K562 (cell line): ENCODE measurements at regions not wholly inside any gene's neighbourhood (a gene's known extent, or its start where the extent isn't known, plus 50 kb on each side); places are given as distances from the start of the nearest gene placed in this dataset.

ENCODE experiments used
- ARHGAP35 ChIP-seq: fragments of 450-650 bp; IDR thresholded peaks from 2 replicates; pipeline ENCODE4 v1.6.1; 2018; ENCODE audit not compliant: partially characterized antibody
- ATF1 ChIP-seq, 2 experiments: fragments of 450-650 bp in 1 of 2; IDR thresholded peaks; 2 replicates each; pipeline ENCODE4 v1.6.1; 2016; ENCODE audit warnings: missing compliant biosample characterization in 1 of 2, missing genetic modification characterization in 1 of 2
- CEBPB ChIP-seq: fragments of 450-650 bp; IDR thresholded peaks from 2 replicates; pipeline ENCODE4 v1.6.1; 2016; ENCODE audit warnings: missing genetic modification characterization, missing compliant biosample characterization
- CUX1 ChIP-seq: fragments of 200-800 bp; sonication (Bioruptor generic); IDR thresholded peaks from 2 replicates; pipeline ENCODE4 v1.6.1; 2016; ENCODE audit warnings: missing genetic modification characterization, missing compliant biosample characterization
- DPF2 ChIP-seq: fragments of 450-650 bp; IDR thresholded peaks from 2 replicates; pipeline ENCODE4 v1.6.1; 2016
- E2F3 ChIP-seq: fragments of 250-450 bp; sonication (Bioruptor Pico); IDR thresholded peaks from 2 replicates; pipeline ENCODE4 v1.4.0; 2020; ENCODE audit warnings: mild to moderate bottlenecking
- HES1 ChIP-seq: fragments of 450-650 bp; IDR thresholded peaks from 2 replicates; pipeline ENCODE4 v1.6.1; 2016; ENCODE audit warnings: low read depth, mild to moderate bottlenecking, moderate library complexity
- HIVEP1 ChIP-seq: fragments of 250-450 bp; sonication (Bioruptor Pico); IDR thresholded peaks from 2 replicates; pipeline ENCODE4 v1.4.0; 2020; ENCODE audit warnings: mild to moderate bottlenecking
- HNRNPUL1 ChIP-seq: fragments of 200-400 bp; formaldehyde crosslinking; IDR thresholded peaks from 2 replicates; pipeline ENCODE4 v1.6.1; 2017; ENCODE audit warnings: low read length
- KAT7 ChIP-seq: sonication (generic); formaldehyde crosslinking; IDR thresholded peaks from 2 replicates; pipeline ENCODE4 v1.8.0; 2022; ENCODE audit warnings: missing genetic modification reagents, mild to moderate bottlenecking, borderline replicate concordance
- MEIS2 ChIP-seq: fragments of 450-650 bp; IDR thresholded peaks from 2 replicates; pipeline ENCODE4 v1.6.1; 2014; ENCODE audit warnings: mild to moderate bottlenecking; ENCODE audit not compliant: partially characterized antibody
- NEUROD1 ChIP-seq: fragments of 150-350 bp; IDR thresholded peaks from 2 replicates; pipeline ENCODE4 v1.6.1; 2014; ENCODE audit warnings: borderline replicate concordance, low read length, low read depth; ENCODE audit not compliant: partially characterized antibody
- RBM17 ChIP-seq: fragments of 200-400 bp; formaldehyde crosslinking; IDR thresholded peaks from 2 replicates; pipeline ENCODE4 v1.6.1; 2017; ENCODE audit warnings: low read depth, mild to moderate bottlenecking, low read length, borderline replicate concordance
- RBM39 ChIP-seq: fragments of 200-400 bp; formaldehyde crosslinking; optimal IDR thresholded peaks from 2 replicates; pipeline ENCODE3; 2018; ENCODE audit warnings: low read depth, low read length
- RNF219 ChIP-seq: fragments of 250-450 bp; sonication (Bioruptor Pico); IDR thresholded peaks from 2 replicates; pipeline ENCODE4 v1.5.0; 2022; ENCODE audit warnings: mild to moderate bottlenecking
- TFAP4 ChIP-seq: sonication (generic); formaldehyde crosslinking; IDR thresholded peaks from 2 replicates; pipeline ENCODE4 v1.8.0; 2022; ENCODE audit warnings: missing genetic modification reagents, mild to moderate bottlenecking, moderate library complexity, borderline replicate concordance
- ZBTB9 ChIP-seq: fragments of 450-650 bp; formaldehyde crosslinking; IDR thresholded peaks from 2 replicates; pipeline ENCODE4 v1.4.0; 2020; ENCODE audit warnings: mild to moderate bottlenecking, moderate library complexity
- ZNF174 ChIP-seq: fragments of 250-450 bp; sonication (Bioruptor Pico); IDR thresholded peaks from 2 replicates; pipeline ENCODE4 v1.4.0; 2020; ENCODE audit warnings: mild to moderate bottlenecking
- ZNF282 ChIP-seq: sonication (generic); formaldehyde crosslinking; IDR thresholded peaks from 2 replicates; pipeline ENCODE4 v1.8.1; 2023; ENCODE audit warnings: missing genetic modification reagents
- ZNF586 ChIP-seq: fragments of 450-650 bp; formaldehyde crosslinking; conservative IDR thresholded peaks from 2 replicates; pipeline ENCODE4 v1.4.0; 2020; ENCODE audit warnings: mild to moderate bottlenecking, moderate library complexity

GRCh38 chr16:79874391-79874790, 273.9 kb upstream of the MAF start (continued):
- no peak for TF ChIP-seq ATF1 (CRISPR knock-in tag; IDR thresholded peaks at IDR 0.05)
- no peak for TF ChIP-seq ATF1 (tag; IDR thresholded peaks at IDR 0.05)
- peak; percentile 77 for TF ChIP-seq TFAP4 (CRISPR knock-in tag)
- TF ChIP-seq HES1: no peak
- TF ChIP-seq CUX1 (CRISPR knock-in tag): no peak
- no peak for TF ChIP-seq HIVEP1 (CRISPR knock-in tag)
- TF ChIP-seq MEIS2: no peak
- no peak for TF ChIP-seq ZNF586 (CRISPR knock-in tag)
- no peak for TF ChIP-seq ZNF174 (CRISPR knock-in tag)
- TF ChIP-seq DPF2: 0 out of 2 replicates have a peak, but pooled peaks have one; percentile 16
- TF ChIP-seq RNF219 (CRISPR knock-in tag): no peak
- TF ChIP-seq ZNF282 (CRISPR knock-in tag): no peak
- TF ChIP-seq ZBTB9: 0 out of 2 replicates have a peak, but pooled peaks have one; percentile 22
- TF ChIP-seq HNRNPUL1: no peak
- no peak for TF ChIP-seq KAT7 (CRISPR knock-in tag)
- no peak for TF ChIP-seq CEBPB (tag)
- TF ChIP-seq NEUROD1: no peak
- TF ChIP-seq RBM17: no peak
- no peak for TF ChIP-seq E2F3
- TF ChIP-seq RBM39: no peak
- TF ChIP-seq ARHGAP35: no peak
